IMR-90 (cell line): ENCODE measurements at regions not wholly inside any gene's neighbourhood (a gene's known extent, or its start where the extent isn't known, plus 50 kb on each side); places are given as distances from the start of the nearest gene placed in this dataset.

Source experiments
- ATAC-seq: fragments of 200-7000 bp; cut with Tn5 transposase; 2 replicates; pipeline ENCODE4 v1.9.1; 2020; ENCODE audit warnings: low read depth, mild to moderate bottlenecking, moderate library complexity
- BruUV-seq: library from RNA; stranded (reverse); fragments of 400-500 nt; replicated peaks from 2 replicates; lab custom pipeline; 2021; lab: Mats Ljungman, UMichigan
- CTCF ChIA-PET: fragments of 300-600 bp; formaldehyde crosslinking; extraction: SDS; loops from one replicate; lab custom pipeline; 2021; ENCODE audit warnings: antibody characterized with exemption; lab: Yijun Ruan, JAX
- POLR2A ChIA-PET: fragments of 300-600 bp; sonication (Branson Sonifier 250); formaldehyde crosslinking; loops from one replicate; lab custom pipeline; 2022; ENCODE audit warnings: antibody characterized with exemption; ENCODE audit not compliant: unreplicated experiment; lab: Charles Lee
- DNase-seq: peaks from one replicate; pipeline ENCODE4 v3.0.0; 2013
- H2AFZ ChIP-seq: replicated peaks from 2 replicates; pipeline ENCODE3; 2013; ENCODE audit warnings: low read length, mild to moderate bottlenecking; ENCODE audit not compliant: poor library complexity
- H2AK5ac ChIP-seq: 2 replicates; pipeline ENCODE4 v1.6.1; 2013; ENCODE audit warnings: low read depth, low read length, inconsistent platforms
- H2AK9ac ChIP-seq: replicated peaks from 2 replicates; pipeline ENCODE3; 2013; ENCODE audit warnings: mild to moderate bottlenecking, low read depth, low read length, moderate library complexity; ENCODE audit not compliant: poor library complexity
- H2BK120ac ChIP-seq: 2 replicates; pipeline ENCODE4 v1.6.1; 2013; ENCODE audit warnings: low read depth, low read length, inconsistent platforms
- H2BK15ac ChIP-seq: 3 replicates; pipeline ENCODE4 v1.6.1; 2013; ENCODE audit warnings: low read depth, low read length, inconsistent platforms
- H2BK20ac ChIP-seq: 2 replicates; pipeline ENCODE4 v1.6.1; 2013; ENCODE audit warnings: low read depth, mild to moderate bottlenecking, inconsistent platforms, low read length, moderate library complexity
- H2BK5ac ChIP-seq: 2 replicates; pipeline ENCODE4 v1.6.1; 2013; ENCODE audit warnings: mild to moderate bottlenecking, low read depth, low read length, inconsistent platforms; ENCODE audit not compliant: poor library complexity, severe bottlenecking
- H3K14ac ChIP-seq: replicated peaks from 2 replicates; pipeline ENCODE4 v1.6.1; 2013; ENCODE audit warnings: low read depth, low read length, inconsistent platforms
- H3K18ac ChIP-seq: 2 replicates; pipeline ENCODE4 v1.6.1; 2013; ENCODE audit warnings: low read depth, low read length, control low read depth
- H3K23ac ChIP-seq: 2 replicates; pipeline ENCODE4 v1.6.1; 2013; ENCODE audit warnings: low read depth, low read length, inconsistent platforms
- H3K27ac ChIP-seq: 2 replicates; pipeline ENCODE4 v1.5.1; 2013; ENCODE audit warnings: mild to moderate bottlenecking, control low read depth, low read length; ENCODE audit not compliant: insufficient read depth
- H3K27me3 ChIP-seq: 2 replicates; pipeline ENCODE4 v1.6.1; 2013; ENCODE audit warnings: low read length; ENCODE audit not compliant: control insufficient read depth, insufficient read depth
- H3K36me3 ChIP-seq: 2 replicates; pipeline ENCODE4 v1.6.1; 2013; ENCODE audit warnings: low read length, mixed read lengths; ENCODE audit not compliant: control insufficient read depth, insufficient read depth
- H3K4ac ChIP-seq: 2 replicates; pipeline ENCODE4 v1.6.1; 2013; ENCODE audit warnings: low read depth, low read length, inconsistent platforms
- H3K4me1 ChIP-seq: 2 replicates; pipeline ENCODE4 v1.6.1; 2013; ENCODE audit warnings: low read length, mixed read lengths; ENCODE audit not compliant: control insufficient read depth, insufficient read depth
- H3K4me2 ChIP-seq: 2 replicates; pipeline ENCODE4 v1.6.1; 2013; ENCODE audit warnings: low read depth, mild to moderate bottlenecking, control low read depth, low read length, moderate library complexity
- H3K4me3 ChIP-seq: 2 replicates; pipeline ENCODE4 v1.5.1; 2013; ENCODE audit warnings: low read depth, mild to moderate bottlenecking, control low read depth, low read length, moderate library complexity; ENCODE audit not compliant: insufficient read depth
- H3K56ac ChIP-seq: 2 replicates; pipeline ENCODE4 v1.6.1; 2013; ENCODE audit warnings: low read length, inconsistent platforms; ENCODE audit not compliant: insufficient read depth; ENCODE audit errors: extremely low read depth
- H3K79me1 ChIP-seq, 2 experiments: 2 replicates each; pipeline ENCODE4 v1.6.1; 2013; ENCODE audit warnings: low read length in 2 of 2, inconsistent platforms in 1 of 2, low read depth in 1 of 2
- H3K9ac ChIP-seq: 2 replicates; pipeline ENCODE4 v1.6.1; 2013; ENCODE audit warnings: low read depth, low read length, control low read depth
- H3K9me1 ChIP-seq: 2 replicates; pipeline ENCODE4 v1.6.1; 2013; ENCODE audit warnings: low read length, inconsistent platforms; ENCODE audit not compliant: insufficient read depth
- H3K9me3 ChIP-seq: 2 replicates; pipeline ENCODE4 v1.6.1; 2013; ENCODE audit warnings: low read length; ENCODE audit not compliant: control insufficient read depth, insufficient read depth
- H4K20me1 ChIP-seq: 2 replicates; pipeline ENCODE4 v1.6.1; 2013; ENCODE audit warnings: low read length, inconsistent platforms; ENCODE audit not compliant: insufficient read depth
- H4K5ac ChIP-seq: 2 replicates; pipeline ENCODE4 v1.6.1; 2013; ENCODE audit warnings: mild to moderate bottlenecking, low read depth, low read length, control low read depth
- H4K8ac ChIP-seq, 2 experiments: 2 replicates each; pipeline ENCODE4 v1.6.1; 2013; ENCODE audit warnings: low read depth in 2 of 2, low read length in 2 of 2, control low read depth in 1 of 2, inconsistent platforms in 1 of 2
- H4K91ac ChIP-seq: 2 replicates; pipeline ENCODE4 v1.6.1; 2013; ENCODE audit warnings: low read depth, low read length, inconsistent platforms; ENCODE audit not compliant: insufficient read depth
- BHLHE40 ChIP-seq: fragments of 150-350 bp; IDR thresholded peaks from 2 replicates; pipeline ENCODE4 v1.6.1; 2016; ENCODE audit warnings: mild to moderate bottlenecking, low read depth, low read length
- CEBPB ChIP-seq: IDR thresholded peaks from 2 replicates; pipeline ENCODE4 v1.6.1; 2012; ENCODE audit warnings: low read depth, low read length, improper control_type of control experiment
- CHD1 ChIP-seq: IDR thresholded peaks from 2 replicates; pipeline ENCODE4 v1.6.1; 2012; ENCODE audit warnings: low read depth, low read length, improper control_type of control experiment
- ELK1 ChIP-seq: fragments of 150-350 bp; IDR thresholded peaks from 2 replicates; pipeline ENCODE4 v1.6.1; 2016; ENCODE audit warnings: low read depth, mild to moderate bottlenecking, low read length, moderate library complexity, borderline replicate concordance
- FOS ChIP-seq: fragments of 150-350 bp; IDR thresholded peaks from 2 replicates; pipeline ENCODE4 v1.6.1; 2016; ENCODE audit warnings: low read depth, low read length
- MAFK ChIP-seq: IDR thresholded peaks from 2 replicates; pipeline ENCODE4 v1.6.1; 2012; ENCODE audit warnings: low read depth, low read length, improper control_type of control experiment
- MXI1 ChIP-seq: IDR thresholded peaks from 2 replicates; pipeline ENCODE4 v1.6.1; 2012; ENCODE audit warnings: low read depth, mild to moderate bottlenecking, low read length, moderate library complexity, borderline replicate concordance
- POLR2A ChIP-seq: IDR thresholded peaks from 2 replicates; pipeline ENCODE4 v1.6.1; 2012; ENCODE audit warnings: mild to moderate bottlenecking, low read depth, low read length
- RAD21 ChIP-seq: IDR thresholded peaks from 2 replicates; pipeline ENCODE4 v1.6.1; 2012; ENCODE audit warnings: low read length, improper control_type of control experiment
- RCOR1 ChIP-seq: IDR thresholded peaks from 2 replicates; pipeline ENCODE4 v1.6.1; 2012; ENCODE audit warnings: mild to moderate bottlenecking, low read length, improper control_type of control experiment; ENCODE audit not compliant: insufficient replicate concordance
- RFX5 ChIP-seq: IDR thresholded peaks from 2 replicates; pipeline ENCODE4 v1.8.0; 2012; ENCODE audit warnings: low read depth, mild to moderate bottlenecking, low read length, moderate library complexity
- SMC3 ChIP-seq: fragments of 150-350 bp; IDR thresholded peaks from 2 replicates; pipeline ENCODE4 v1.6.1; 2016; ENCODE audit warnings: low read depth, mild to moderate bottlenecking, antibody characterized with exemption, low read length, moderate library complexity
- WGBS, 2 experiments: methylation state at CpG; one replicate each; pipeline versions ENCODE4 v1.1.5 to v1.1.7; 2013; ENCODE audit warnings: missing lambda C conversion rate in 2 of 2; ENCODE audit not compliant: insufficient read length in 1 of 2; ENCODE audit errors: extremely low coverage in 2 of 2; 5-methylcytosine and 5-hydroxymethylcytosine counted together
- dilution Hi-C: fragments of 300-500 bp; cut with HindIII; formaldehyde crosslinking; loops from one replicate; pipeline ENCODE4 v1.14.3; 2018; ENCODE audit warnings: low sequenced_read_pairs; ENCODE audit not compliant: unreplicated experiment
- in situ Hi-C: fragments of 300-500 bp; cut with MboI; formaldehyde crosslinking; loops from 3 replicates; pipeline ENCODE4 v1.14.3; 2019; ENCODE audit warnings: low sequenced_read_pairs, inconsistent platforms, mixed read lengths
- intact Hi-C: fragments of 100-400 bp; cut with micrococcal nuclease; formaldehyde crosslinking; loops from 2 replicates; pipeline ENCODE4 v1.10.0; 2022
- TF ChIP-seq, protein P1 (sequence below): conservative IDR thresholded peaks from 2 replicates; pipeline ENCODE4 v1.5.1; 2012; ENCODE audit warnings: mild to moderate bottlenecking, low read depth, low read length, improper control_type of control experiment

GRCh38 chr5:30804739-30805505, 388.6 kb upstream of the CDH6 start:
- H4K91ac ChIP-seq, result no peak overlapping the region
- ChIA-PET POLR2A (no interaction called here), CTCF (interaction anchor here (0.6 to 2.9 kb wide), 3 partner anchors 222 to 432 kb away, joined by 3 to 11 read pairs (median 3); no protein-coding TSS in a partner anchor)
- no peak overlapping the region for H2BK15ac ChIP-seq
- H3K9me3 ChIP-seq, result no peaks in the 10 kb centered on the region
- no peak overlapping the region for H3K27ac ChIP-seq
- H3K4me2 ChIP-seq, result no peak overlapping the region
- H3K79me1 ChIP-seq, result no peaks in the 10 kb centered on the region
- no peak overlapping the region for H2BK20ac ChIP-seq
- H3K4me3 ChIP-seq, result no peak overlapping the region
- 80% methylated on average over 1 of the region's 7 CpGs; no CpG with 5 or more reads in 1 of the 2 experiments for WGBS, 2 experiments
- no peak overlapping the region for H3K9ac ChIP-seq
- no peak overlapping the region for H4K5ac ChIP-seq
- no peaks in the 10 kb centered on the region for H3K36me3 ChIP-seq
- no peak overlapping the region for H4K8ac ChIP-seq
- in situ Hi-C loops, result no loop called here
- H2AFZ ChIP-seq, result no peak overlapping the region
- no peak overlapping the region for H2BK5ac ChIP-seq
- no peak overlapping the region for H2AK5ac ChIP-seq
- H3K4me1 ChIP-seq, result no peaks in the 10 kb centered on the region; the same call in 1 of the 2 replicates
- dilution Hi-C loops, result no loop called here
- H4K20me1 ChIP-seq, result no peaks in the 10 kb centered on the region
- BruUV-seq, result no TSS peak
- intact Hi-C loops, result loop anchor here (2.0 to 5.0 kb wide), 3 partner anchors 392 to 682 kb away; no protein-coding TSS in a partner anchor
- H3K14ac ChIP-seq, result no peak overlapping the region
- H3K4ac ChIP-seq, result no peak overlapping the region
- peak; percentile 80 for ATAC-seq
- no peak overlapping the region for H3K18ac ChIP-seq
- no peak for TF ChIP-seq CEBPB
- peak; percentile 49 for TF ChIP-seq SMC3
- TF ChIP-seq CHD1, result no peak
- TF ChIP-seq, protein P1, sequence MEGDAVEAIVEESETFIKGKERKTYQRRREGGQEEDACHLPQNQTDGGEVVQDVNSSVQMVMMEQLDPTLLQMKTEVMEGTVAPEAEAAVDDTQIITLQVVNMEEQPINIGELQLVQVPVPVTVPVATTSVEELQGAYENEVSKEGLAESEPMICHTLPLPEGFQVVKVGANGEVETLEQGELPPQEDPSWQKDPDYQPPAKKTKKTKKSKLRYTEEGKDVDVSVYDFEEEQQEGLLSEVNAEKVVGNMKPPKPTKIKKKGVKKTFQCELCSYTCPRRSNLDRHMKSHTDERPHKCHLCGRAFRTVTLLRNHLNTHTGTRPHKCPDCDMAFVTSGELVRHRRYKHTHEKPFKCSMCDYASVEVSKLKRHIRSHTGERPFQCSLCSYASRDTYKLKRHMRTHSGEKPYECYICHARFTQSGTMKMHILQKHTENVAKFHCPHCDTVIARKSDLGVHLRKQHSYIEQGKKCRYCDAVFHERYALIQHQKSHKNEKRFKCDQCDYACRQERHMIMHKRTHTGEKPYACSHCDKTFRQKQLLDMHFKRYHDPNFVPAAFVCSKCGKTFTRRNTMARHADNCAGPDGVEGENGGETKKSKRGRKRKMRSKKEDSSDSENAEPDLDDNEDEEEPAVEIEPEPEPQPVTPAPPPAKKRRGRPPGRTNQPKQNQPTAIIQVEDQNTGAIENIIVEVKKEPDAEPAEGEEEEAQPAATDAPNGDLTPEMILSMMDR, result peak; percentile 56
- TF ChIP-seq FOS, result no peak
- no peak for TF ChIP-seq MAFK
- no peak for TF ChIP-seq RCOR1
- no peak for TF ChIP-seq ELK1
- no peak for TF ChIP-seq RFX5
- no peak for TF ChIP-seq MXI1
- TF ChIP-seq BHLHE40, result no peak
- TF ChIP-seq RAD21, result peak; percentile 69
- no peak for TF ChIP-seq POLR2A
- no peak overlapping the region for H2AK9ac ChIP-seq
- 0 out of 2 replicates have a peak overlapping the region, but pooled peaks have one; percentile 37 for H2BK120ac ChIP-seq
- no peaks in the 10 kb centered on the region for H3K27me3 ChIP-seq
- no peak overlapping the region for H3K23ac ChIP-seq
- H3K56ac ChIP-seq, result no peak overlapping the region
- 0 out of 2 replicates have a peak, but pooled peaks cover 3% of the 10 kb centered on the region for H3K9me1 ChIP-seq
- peak; percentile 62 for DNase-seq
